ENCODE measurements at regions not wholly inside any gene's neighbourhood (a gene's known extent, or its start where the extent isn't known, plus 50 kb on each side); places are given as distances from the start of the nearest gene placed in this dataset.
"Not testable (repeated sequence)": the region's sequence is repeated elsewhere in the genome, so short reads cannot be mapped to it uniquely, and the experiment has no call there.

GRCh38 chr10:60594476-60595051 lies 183.7 kb upstream of the CDK1 start:
- ChIA-PET POLR2A (no interaction called here), CTCF (interaction anchor here (1.2 kb wide), 1 partner anchor 13 kb away, joined by 4 read pairs; no protein-coding TSS in a partner anchor)
- peak in 1 of 3 donors; percentile 19 for DNase-seq
- no peaks in the 10 kb centered on the region for H3K27me3 ChIP-seq (replicated peaks in 2 of 5; ENCODE audit: control insufficient read depth in 4 of 5, insufficient read depth in 5 of 5, low read length in 4 of 5)
- no peaks in the 10 kb centered on the region for H3K36me3 ChIP-seq (ENCODE audit: control insufficient read depth in 4 of 4, insufficient read depth in 4 of 4, low read length in 3 of 4)
- WGBS (ENCODE audit: insufficient coverage), result no CpG with 5 or more reads among the region's 1 CpG
- no peaks in the 10 kb centered on the region for H3K4me1 ChIP-seq (ENCODE audit: control extremely low read depth in 1 of 4, control insufficient read depth in 4 of 4, insufficient read depth in 4 of 4, low read length in 3 of 4)
- H3K4me3 ChIP-seq (ENCODE audit: control insufficient read depth in 1 of 7, extremely low read depth in 1 of 7, insufficient read depth in 4 of 7, low read depth in 2 of 7, low read length in 6 of 7), result no peak overlapping the region
- H3K9me3 ChIP-seq (ENCODE audit: control extremely low read depth in 1 of 5, control insufficient read depth in 4 of 5, insufficient read depth in 2 of 5, low read depth in 1 of 5, low read length in 4 of 5), result no peaks in the 10 kb centered on the region
- H3K27ac ChIP-seq (ENCODE audit: insufficient read depth in 1 of 2, low read depth in 1 of 2, low read length in 2 of 2, poor library complexity in 1 of 2, severe bottlenecking in 2 of 2), result no peak overlapping the region

- CTCF ChIA-PET, result no interaction called here
- WGBS (ENCODE audit: insufficient coverage), result no CpG with 5 or more reads among the region's 2 CpGs
These were observed 187.2 kb upstream of the CDK1 start for GRCh38 chr10:60591119-60591518.

GRCh38 chr10:60589376-60589775 lies 188.9 kb upstream of the CDK1 start:
- WGBS (ENCODE audit: insufficient coverage), result no CpG with 5 or more reads among the region's 2 CpGs
- Histone ChIP-seq H3K4me3 (ENCODE audit: control insufficient read depth in 1 of 7, extremely low read depth in 1 of 7, insufficient read depth in 4 of 7, low read depth in 2 of 7, low read length in 6 of 7) (no peak overlapping the region), H3K4me1 (ENCODE audit: control extremely low read depth in 1 of 4, control insufficient read depth in 4 of 4, insufficient read depth in 4 of 4, low read length in 3 of 4) (no peaks in the 10 kb centered on the region), H3K27ac (ENCODE audit: insufficient read depth in 1 of 2, low read depth in 1 of 2, low read length in 2 of 2, poor library complexity in 1 of 2, severe bottlenecking in 2 of 2) (no peak overlapping the region), H3K36me3 (ENCODE audit: control insufficient read depth in 4 of 4, insufficient read depth in 4 of 4, low read length in 3 of 4) (no peaks in the 10 kb centered on the region), H3K27me3 (replicated peaks in 2 of 5; ENCODE audit: control insufficient read depth in 4 of 5, insufficient read depth in 5 of 5, low read length in 4 of 5) (no peaks in the 10 kb centered on the region), H3K9me3 (ENCODE audit: control extremely low read depth in 1 of 5, control insufficient read depth in 4 of 5, insufficient read depth in 2 of 5, low read depth in 1 of 5, low read length in 4 of 5) (no peaks in the 10 kb centered on the region)
- no peak for DNase-seq
- POLR2A ChIA-PET, result no interaction called here
- CTCF ChIA-PET, result no interaction called here

More at GRCh38 chr10:60591119-60591518, 187.2 kb upstream of the CDK1 start:
- H3K27me3 ChIP-seq (replicated peaks in 2 of 5; ENCODE audit: control insufficient read depth in 4 of 5, insufficient read depth in 5 of 5, low read length in 4 of 5), result no peaks in the 10 kb centered on the region
- POLR2A ChIA-PET, result no interaction called here
- no peaks in the 10 kb centered on the region for H3K36me3 ChIP-seq (ENCODE audit: control insufficient read depth in 4 of 4, insufficient read depth in 4 of 4, low read length in 3 of 4)
- DNase-seq, result no peak
- H3K4me1 ChIP-seq (ENCODE audit: control extremely low read depth in 1 of 4, control insufficient read depth in 4 of 4, insufficient read depth in 4 of 4, low read length in 3 of 4), result no peaks in the 10 kb centered on the region
- no peak overlapping the region for H3K27ac ChIP-seq (ENCODE audit: insufficient read depth in 1 of 2, low read depth in 1 of 2, low read length in 2 of 2, poor library complexity in 1 of 2, severe bottlenecking in 2 of 2)
- H3K4me3 ChIP-seq (ENCODE audit: control insufficient read depth in 1 of 7, extremely low read depth in 1 of 7, insufficient read depth in 4 of 7, low read depth in 2 of 7, low read length in 6 of 7), result no peak overlapping the region
- H3K9me3 ChIP-seq (ENCODE audit: control extremely low read depth in 1 of 5, control insufficient read depth in 4 of 5, insufficient read depth in 2 of 5, low read depth in 1 of 5, low read length in 4 of 5), result no peaks in the 10 kb centered on the region

GRCh38 chr10:60581782-60582181 lies 192.1 kb upstream of the ANK3 start:
- H3K4me3 ChIP-seq (ENCODE audit: control insufficient read depth in 1 of 7, extremely low read depth in 1 of 7, insufficient read depth in 4 of 7, low read depth in 2 of 7, low read length in 6 of 7); H3K9me3 ChIP-seq (ENCODE audit: control extremely low read depth in 1 of 5, control insufficient read depth in 4 of 5, insufficient read depth in 2 of 5, low read depth in 1 of 5, low read length in 4 of 5); H3K4me1 ChIP-seq (ENCODE audit: control extremely low read depth in 1 of 4, control insufficient read depth in 4 of 4, insufficient read depth in 4 of 4, low read length in 3 of 4); DNase-seq; H3K27me3 ChIP-seq (replicated peaks in 2 of 5; ENCODE audit: control insufficient read depth in 4 of 5, insufficient read depth in 5 of 5, low read length in 4 of 5); POLR2A ChIA-PET; CTCF ChIA-PET; H3K36me3 ChIP-seq (ENCODE audit: control insufficient read depth in 4 of 4, insufficient read depth in 4 of 4, low read length in 3 of 4); H3K27ac ChIP-seq (ENCODE audit: insufficient read depth in 1 of 2, low read depth in 1 of 2, low read length in 2 of 2, poor library complexity in 1 of 2, severe bottlenecking in 2 of 2): not testable (repeated sequence)
- no CpG with 5 or more reads among the region's 2 CpGs for WGBS (ENCODE audit: insufficient coverage)

- H3K27ac ChIP-seq (ENCODE audit: insufficient read depth in 1 of 2, low read depth in 1 of 2, low read length in 2 of 2, poor library complexity in 1 of 2, severe bottlenecking in 2 of 2), result no peak overlapping the region
- H3K4me3 ChIP-seq (ENCODE audit: control insufficient read depth in 1 of 7, extremely low read depth in 1 of 7, insufficient read depth in 4 of 7, low read depth in 2 of 7, low read length in 6 of 7), result no peak overlapping the region
- peaks cover 0 to 5% (median 4%) of the 10 kb centered on the region in 4 experiments for H3K4me1 ChIP-seq (ENCODE audit: control extremely low read depth in 1 of 4, control insufficient read depth in 4 of 4, insufficient read depth in 4 of 4, low read length in 3 of 4)
- peaks cover 0 to 3% (median 0%) of the 10 kb centered on the region in 5 experiments for H3K9me3 ChIP-seq (ENCODE audit: control extremely low read depth in 1 of 5, control insufficient read depth in 4 of 5, insufficient read depth in 2 of 5, low read depth in 1 of 5, low read length in 4 of 5)
- no peak for DNase-seq
- H3K27me3 ChIP-seq (replicated peaks in 2 of 5; ENCODE audit: control insufficient read depth in 4 of 5, insufficient read depth in 5 of 5, low read length in 4 of 5), result no peaks in the 10 kb centered on the region
- no peaks in the 10 kb centered on the region for H3K36me3 ChIP-seq (ENCODE audit: control insufficient read depth in 4 of 4, insufficient read depth in 4 of 4, low read length in 3 of 4)
- CTCF ChIA-PET, result interaction anchor here (1.0 kb wide), 1 partner anchor 9 kb away, joined by 3 read pairs; no protein-coding TSS in a partner anchor
- POLR2A ChIA-PET, result no interaction called here
These were observed 188.5 kb upstream of the ANK3 start for GRCh38 chr10:60578217-60578616.

GRCh38 chr10:60576130-60577069 lies 186.7 kb upstream of the ANK3 start:
- ChIA-PET POLR2A (no interaction called here), CTCF (interaction anchor here (1.4 kb wide), 2 partner anchors 24 to 70 kb away, joined by 3 to 4 read pairs; no protein-coding TSS in a partner anchor)
- WGBS (ENCODE audit: insufficient coverage), result no CpG with 5 or more reads among the region's 6 CpGs
- Histone ChIP-seq H3K27ac (ENCODE audit: insufficient read depth in 1 of 2, low read depth in 1 of 2, low read length in 2 of 2, poor library complexity in 1 of 2, severe bottlenecking in 2 of 2) (peak overlapping the region; percentile 60 to 62), H3K4me3 (ENCODE audit: control insufficient read depth in 1 of 7, extremely low read depth in 1 of 7, insufficient read depth in 4 of 7, low read depth in 2 of 7, low read length in 6 of 7) (peak overlapping the region in 6 of 7 experiments; percentile 13 to 69 (median 39)), H3K9me3 (ENCODE audit: control extremely low read depth in 1 of 5, control insufficient read depth in 4 of 5, insufficient read depth in 2 of 5, low read depth in 1 of 5, low read length in 4 of 5) (peaks cover 0 to 3% (median 0%) of the 10 kb centered on the region in 5 experiments), H3K27me3 (replicated peaks in 2 of 5; ENCODE audit: control insufficient read depth in 4 of 5, insufficient read depth in 5 of 5, low read length in 4 of 5) (no peaks in the 10 kb centered on the region), H3K4me1 (ENCODE audit: control extremely low read depth in 1 of 4, control insufficient read depth in 4 of 4, insufficient read depth in 4 of 4, low read length in 3 of 4) (peaks cover 0 to 9% (median 6%) of the 10 kb centered on the region in 4 experiments), H3K36me3 (ENCODE audit: control insufficient read depth in 4 of 4, insufficient read depth in 4 of 4, low read length in 3 of 4) (no peaks in the 10 kb centered on the region)
- peak in 2 of 3 donors; percentile 35 to 47 for DNase-seq

- no peak for DNase-seq
- Histone ChIP-seq H3K36me3 (ENCODE audit: control insufficient read depth in 4 of 4, insufficient read depth in 4 of 4, low read length in 3 of 4) (no peaks in the 10 kb centered on the region), H3K27me3 (replicated peaks in 2 of 5; ENCODE audit: control insufficient read depth in 4 of 5, insufficient read depth in 5 of 5, low read length in 4 of 5) (no peaks in the 10 kb centered on the region), H3K27ac (ENCODE audit: insufficient read depth in 1 of 2, low read depth in 1 of 2, low read length in 2 of 2, poor library complexity in 1 of 2, severe bottlenecking in 2 of 2) (no peak overlapping the region), H3K4me3 (ENCODE audit: control insufficient read depth in 1 of 7, extremely low read depth in 1 of 7, insufficient read depth in 4 of 7, low read depth in 2 of 7, low read length in 6 of 7) (no peak overlapping the region), H3K4me1 (ENCODE audit: control extremely low read depth in 1 of 4, control insufficient read depth in 4 of 4, insufficient read depth in 4 of 4, low read length in 3 of 4) (peaks cover 0 to 9% (median 6%) of the 10 kb centered on the region in 4 experiments), H3K9me3 (ENCODE audit: control extremely low read depth in 1 of 5, control insufficient read depth in 4 of 5, insufficient read depth in 2 of 5, low read depth in 1 of 5, low read length in 4 of 5) (peaks cover 0 to 3% (median 0%) of the 10 kb centered on the region in 5 experiments)
- POLR2A ChIA-PET, result no interaction called here
- CTCF ChIA-PET, result no interaction called here
- 100% methylated on average over 4 of the region's 6 CpGs for WGBS (ENCODE audit: insufficient coverage)
These were observed 185.4 kb upstream of the ANK3 start for GRCh38 chr10:60575105-60575504.

All from common myeloid progenitor, CD34-positive (primary cell).